Common myeloid progenitor, CD34-positive (primary cell): ENCODE measurements at regions not wholly inside any gene's neighbourhood (a gene's known extent, or its start where the extent isn't known, plus 50 kb on each side); places are given as distances from the start of the nearest gene placed in this dataset.
"Not testable (repeated sequence)": the region's sequence is repeated elsewhere in the genome, so short reads cannot be mapped to it uniquely, and the experiment has no call there.

Source experiments
- CTCF ChIA-PET: fragments of 350-600 bp; sonication (Branson Sonifier 250); formaldehyde crosslinking; loops from one replicate; lab custom pipeline; 2021; ENCODE audit warnings: antibody characterized with exemption; lab: Charles Lee
- POLR2A ChIA-PET: fragments of 350-600 bp; sonication (Branson Sonifier 250); formaldehyde crosslinking; loops from one replicate; lab custom pipeline; 2021; ENCODE audit warnings: antibody characterized with exemption; lab: Charles Lee
- DNase-seq, 3 donors: peaks; one replicate each; pipeline versions ENCODE4 v3.0.0 to v3.0.0-alpha.2; 2013
- H3K27ac ChIP-seq, 2 experiments: 1 replicate in 1 of 2; 2 replicates in 1 of 2; pipeline ENCODE4 v1.7.0; 2013; ENCODE audit warnings: inconsistent platforms in 2 of 2, low read length in 2 of 2, mild to moderate bottlenecking in 2 of 2, low read depth in 1 of 2, moderate library complexity in 1 of 2; ENCODE audit not compliant: severe bottlenecking in 2 of 2, insufficient read depth in 1 of 2, poor library complexity in 1 of 2
- H3K27me3 ChIP-seq, 5 experiments: replicated peaks in 2 of 5; 1 replicate in 3 of 5; 2 replicates in 2 of 5; pipeline versions ENCODE4 v1.6.1 to v1.7.0; 2013; ENCODE audit warnings: low read length in 4 of 5, mild to moderate bottlenecking in 2 of 5, moderate library complexity in 2 of 5, inconsistent platforms in 1 of 5; ENCODE audit not compliant: insufficient read depth in 5 of 5, control insufficient read depth in 4 of 5
- H3K36me3 ChIP-seq, 4 experiments: 1 replicate in 2 of 4; 2 replicates in 2 of 4; pipeline versions ENCODE4 v1.6.1 to v1.7.0; 2013; ENCODE audit warnings: low read length in 3 of 4, control low read depth in 1 of 4, mild to moderate bottlenecking in 1 of 4; ENCODE audit not compliant: control insufficient read depth in 4 of 4, insufficient read depth in 4 of 4
- H3K4me1 ChIP-seq, 4 experiments: 1 replicate in 3 of 4; 2 replicates in 1 of 4; pipeline versions ENCODE4 v1.6.1 to v1.7.1; 2013; ENCODE audit warnings: low read length in 3 of 4, mild to moderate bottlenecking in 3 of 4, control low read depth in 1 of 4, inconsistent platforms in 1 of 4, moderate library complexity in 1 of 4; ENCODE audit not compliant: control insufficient read depth in 4 of 4, insufficient read depth in 4 of 4; ENCODE audit errors: control extremely low read depth in 1 of 4
- H3K4me3 ChIP-seq, 7 experiments: 1 replicate in 4 of 7; 2 replicates in 3 of 7; pipeline versions ENCODE4 v1.5.1 to v1.7.0; 2013; ENCODE audit warnings: mild to moderate bottlenecking in 7 of 7, low read length in 6 of 7, moderate library complexity in 6 of 7, inconsistent platforms in 2 of 7, low read depth in 2 of 7, control low read depth in 1 of 7; ENCODE audit not compliant: insufficient read depth in 4 of 7, control insufficient read depth in 1 of 7; ENCODE audit errors: extremely low read depth in 1 of 7
- H3K9me3 ChIP-seq, 5 experiments: 1 replicate in 4 of 5; 2 replicates in 1 of 5; pipeline versions ENCODE4 v1.6.1 to v1.7.1; 2013; ENCODE audit warnings: low read length in 4 of 5, mild to moderate bottlenecking in 2 of 5, inconsistent platforms in 1 of 5, low read depth in 1 of 5, moderate library complexity in 1 of 5; ENCODE audit not compliant: control insufficient read depth in 4 of 5, insufficient read depth in 2 of 5; ENCODE audit errors: control extremely low read depth in 1 of 5
- WGBS: methylation state at CpG from one replicate; pipeline ENCODE4 v1.1.5; 2013; ENCODE audit not compliant: insufficient coverage; 5-methylcytosine and 5-hydroxymethylcytosine counted together

DNA sequence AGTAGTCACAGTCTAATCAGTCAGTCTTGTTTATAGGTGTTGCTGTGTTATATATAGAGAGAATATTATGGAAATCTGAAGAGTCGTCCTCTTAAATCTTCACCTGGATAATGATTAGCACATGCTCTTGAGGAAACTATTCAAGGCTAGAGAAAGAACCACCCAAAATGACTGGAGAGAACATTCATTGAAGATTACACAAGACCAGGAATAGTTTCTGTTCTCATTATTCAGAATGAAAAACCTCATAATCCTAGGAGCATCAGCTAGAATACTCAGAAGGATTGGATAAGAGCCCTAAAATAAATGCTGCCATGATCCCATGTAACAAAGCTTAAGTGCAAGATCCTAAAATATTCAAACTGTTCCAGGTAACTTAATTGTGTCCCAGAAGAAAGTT, 278.2 kb upstream of the PREP start:
- no peak for DNase-seq
- ChIA-PET POLR2A (no interaction called here), CTCF (no interaction called here)
- no peaks in the 10 kb centered on the region for H3K4me1 ChIP-seq
- H3K36me3 ChIP-seq: no peaks in the 10 kb centered on the region
- WGBS: no CpG with 5 or more reads among the region's 1 CpG
- H3K27ac ChIP-seq: no peak overlapping the region
- no peaks in the 10 kb centered on the region for H3K27me3 ChIP-seq
- H3K9me3 ChIP-seq: peaks cover 0 to 5% (median 2%) of the 10 kb centered on the region in 5 experiments
- no peak overlapping the region for H3K4me3 ChIP-seq

DNA sequence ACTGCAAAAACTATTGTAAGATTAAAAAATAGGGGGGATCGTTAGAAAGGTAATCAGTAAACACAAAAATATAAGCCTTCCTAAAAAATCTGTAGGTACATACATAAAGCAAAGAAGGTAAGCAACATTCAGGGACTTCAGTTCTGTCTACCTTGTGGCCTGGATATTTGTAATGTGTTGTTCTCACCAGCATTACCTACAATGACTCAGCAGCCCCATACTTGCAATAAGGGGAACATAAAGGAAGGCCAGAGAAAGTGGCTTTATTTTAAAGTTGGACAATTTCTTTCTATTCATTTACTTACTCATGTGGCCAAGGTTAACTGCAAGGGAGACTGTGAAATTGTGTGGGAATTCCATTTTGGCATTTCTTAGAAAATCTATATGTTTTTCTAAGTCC, 277.2 kb upstream of the PREP start:
- ChIA-PET POLR2A (interaction anchor here (0.6 kb wide), 1 partner anchor 37 kb away, joined by 3 read pairs; no protein-coding TSS in a partner anchor), CTCF (no interaction called here)
- no CpG with 5 or more reads among the region's 1 CpG for WGBS
- Histone ChIP-seq H3K9me3 (peaks cover 0 to 5% (median 2%) of the 10 kb centered on the region in 5 experiments), H3K4me3 (no peak overlapping the region), H3K27ac (no peak overlapping the region), H3K4me1 (no peaks in the 10 kb centered on the region), H3K27me3 (no peaks in the 10 kb centered on the region), H3K36me3 (no peaks in the 10 kb centered on the region)
- DNase-seq: peak in 2 of 3 donors; percentile 20 to 36

DNA sequence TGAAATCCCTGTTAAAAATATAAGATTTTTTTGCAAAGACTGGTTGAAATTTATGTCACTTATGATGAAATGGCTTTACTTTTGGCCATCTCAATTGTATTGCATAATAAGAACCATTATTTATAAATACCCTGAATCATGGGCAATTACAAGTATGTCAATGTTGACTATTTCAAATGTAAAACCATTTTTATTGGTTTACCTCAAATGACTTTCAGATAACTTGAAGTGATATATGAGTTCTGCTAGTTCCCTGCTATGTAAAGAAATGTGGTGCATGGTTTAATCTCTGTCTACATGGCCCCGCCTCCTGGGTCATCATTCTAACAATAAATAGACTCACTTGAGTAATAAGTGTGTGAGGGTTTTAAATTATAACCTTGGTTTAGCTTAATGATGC, 275.6 kb upstream of the PREP start:
- ChIA-PET CTCF (no interaction called here), POLR2A (no interaction called here)
- Histone ChIP-seq H3K4me1 (no peaks in the 10 kb centered on the region), H3K27ac (no peak overlapping the region), H3K9me3 (peaks cover 0 to 5% (median 0%) of the 10 kb centered on the region in 5 experiments), H3K27me3 (no peaks in the 10 kb centered on the region), H3K4me3 (no peak overlapping the region), H3K36me3 (no peaks in the 10 kb centered on the region)
- no CpG with 5 or more reads among the region's 1 CpG for WGBS
- DNase-seq: no peak

DNA sequence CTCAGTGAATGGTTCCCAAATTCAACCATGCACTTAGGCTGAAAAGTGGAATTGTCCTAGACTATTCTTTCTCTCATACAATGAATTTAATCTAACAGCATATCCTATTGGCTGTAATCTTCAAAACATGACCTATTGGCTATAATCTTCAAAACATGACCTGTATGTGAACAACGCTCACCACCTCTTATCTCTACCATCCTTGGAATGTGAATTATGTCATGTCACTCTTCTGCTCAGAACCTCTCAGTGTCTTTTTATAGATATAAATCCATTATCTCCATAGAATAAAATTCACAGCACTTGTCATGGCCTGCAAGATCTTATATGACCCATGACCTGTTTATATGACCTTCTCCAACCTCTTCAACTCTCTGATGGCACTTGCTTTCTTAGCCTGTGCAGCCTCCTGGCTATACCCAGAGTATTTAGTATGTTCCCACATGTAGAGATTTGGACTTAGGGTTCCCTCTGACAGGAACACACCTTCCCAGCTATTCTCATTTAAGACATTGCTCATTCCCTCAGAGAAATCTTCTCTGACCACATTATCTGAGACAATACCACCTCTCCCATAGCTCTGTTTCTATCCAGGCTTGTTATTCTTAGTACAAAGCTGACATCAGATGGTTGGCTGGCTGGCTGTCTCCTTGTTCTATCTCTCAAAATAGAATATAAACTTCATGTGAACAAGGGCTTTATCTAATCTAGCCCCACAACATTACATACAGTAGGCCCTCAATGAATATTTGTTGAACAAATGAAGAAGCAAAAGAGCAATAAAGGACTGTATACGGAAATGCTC, 275.0 kb upstream of the PREP start:
- Histone ChIP-seq H3K27ac (no peak overlapping the region), H3K4me1 (no peaks in the 10 kb centered on the region), H3K27me3 (no peaks in the 10 kb centered on the region), H3K9me3 (peaks cover 0 to 5% (median 0%) of the 10 kb centered on the region in 5 experiments), H3K36me3 (no peaks in the 10 kb centered on the region), H3K4me3 (no peak overlapping the region)
- POLR2A ChIA-PET: no interaction called here
- 100% methylated on average over 2 of the region's 2 CpGs for WGBS
- DNase-seq: no peak
- CTCF ChIA-PET: no interaction called here

DNA sequence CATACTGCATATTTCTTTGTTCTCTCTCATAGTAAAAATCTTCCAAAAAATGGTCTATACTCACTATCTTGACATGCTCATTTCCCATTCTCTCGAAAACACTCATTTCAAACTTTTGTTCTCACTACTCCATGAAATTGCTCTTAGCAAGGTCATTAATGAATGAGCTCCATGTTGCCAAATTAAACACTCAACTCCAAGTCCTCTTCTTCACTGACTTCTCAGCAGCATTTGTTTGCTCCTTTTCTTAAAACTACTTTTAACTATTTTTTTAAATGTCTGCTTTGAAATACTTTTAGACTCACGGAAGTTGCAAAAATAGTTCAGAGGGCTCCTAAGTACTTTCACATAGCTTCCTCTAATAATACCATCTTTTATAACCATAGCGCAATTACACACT, 274.0 kb upstream of the PREP start:
- 95% methylated on average over 3 of the region's 3 CpGs for WGBS
- H3K4me3 ChIP-seq: no peak overlapping the region
- peaks cover 0 to 3% (median 0%) of the 10 kb centered on the region in 5 experiments for H3K9me3 ChIP-seq
- no peak for DNase-seq
- no peaks in the 10 kb centered on the region for H3K36me3 ChIP-seq
- no peak overlapping the region for H3K27ac ChIP-seq
- POLR2A ChIA-PET: no interaction called here
- CTCF ChIA-PET: no interaction called here
- no peaks in the 10 kb centered on the region for H3K27me3 ChIP-seq
- no peaks in the 10 kb centered on the region for H3K4me1 ChIP-seq

DNA sequence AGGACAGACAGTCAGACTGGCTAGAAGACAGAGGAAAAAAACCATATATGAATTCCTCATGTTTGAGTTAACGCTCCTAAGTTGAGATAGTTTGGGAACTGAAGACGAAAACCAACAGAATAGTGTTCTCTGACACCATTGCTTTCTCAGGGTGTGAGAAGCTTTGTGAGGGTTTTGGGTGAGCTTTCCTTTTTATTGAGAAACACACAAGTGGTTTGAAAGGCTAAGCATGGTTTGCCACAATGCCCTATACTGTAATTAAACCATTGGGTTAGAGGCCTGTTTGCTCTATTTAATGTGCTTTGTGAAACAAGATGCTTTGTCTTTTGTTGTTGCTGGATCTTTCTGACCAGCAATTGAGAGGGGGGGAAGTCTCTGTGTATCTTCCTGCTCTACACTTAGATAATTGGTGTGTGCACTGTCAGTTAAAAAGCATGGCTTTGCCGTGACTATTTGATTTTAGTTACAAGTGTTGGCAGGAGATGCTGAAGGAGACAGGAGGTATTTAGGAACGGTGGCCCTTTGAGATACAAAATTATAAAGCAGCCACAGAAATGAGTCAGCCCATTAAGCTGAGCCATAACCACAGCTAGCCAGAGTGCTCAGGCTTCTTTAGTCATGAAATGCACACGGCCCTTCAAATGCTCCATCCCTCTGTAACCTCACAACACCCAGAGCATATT, 273.0 kb upstream of the PREP start:
- WGBS: 100% methylated on average over 1 of the region's 5 CpGs
- Histone ChIP-seq H3K4me3 (no peak overlapping the region), H3K36me3 (no peaks in the 10 kb centered on the region), H3K27ac (no peak overlapping the region), H3K4me1 (no peaks in the 10 kb centered on the region), H3K27me3 (no peaks in the 10 kb centered on the region), H3K9me3 (no peaks in the 10 kb centered on the region)
- ChIA-PET POLR2A (no interaction called here), CTCF (no interaction called here)
- DNase-seq: no peak

DNA sequence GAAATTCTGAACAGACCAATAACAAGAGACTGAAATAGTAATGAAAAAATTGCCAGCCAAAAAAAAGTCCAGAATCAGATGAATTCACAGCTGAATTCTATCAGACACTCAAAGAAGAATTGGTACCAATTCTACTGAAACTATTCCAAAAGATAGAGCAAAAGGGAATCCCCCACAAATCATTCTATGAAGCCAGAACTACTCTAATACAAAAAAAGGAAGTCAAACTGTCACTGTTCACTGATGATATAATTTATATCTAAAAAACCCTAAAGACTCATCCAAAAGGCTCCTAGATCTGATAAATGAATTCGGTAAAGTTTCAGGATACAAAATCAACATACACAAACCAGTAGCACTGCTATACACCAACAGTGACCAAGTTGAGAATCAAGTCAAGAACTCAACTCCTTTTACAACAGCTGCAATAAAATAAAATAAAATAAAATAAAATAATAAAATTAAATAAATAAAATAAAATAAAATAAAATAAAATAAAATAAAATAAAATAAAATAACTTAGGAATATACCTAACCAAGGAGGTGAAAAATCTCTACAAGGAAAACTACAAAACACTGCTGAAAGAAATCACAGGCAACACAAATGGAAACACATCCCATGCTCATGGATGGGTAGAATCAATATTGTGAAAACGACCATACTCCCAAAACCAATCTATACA, 270.1 kb upstream of the PREP start:
- H3K4me1 ChIP-seq, DNase-seq, POLR2A ChIA-PET, H3K4me3 ChIP-seq, CTCF ChIA-PET, H3K36me3 ChIP-seq, H3K9me3 ChIP-seq, H3K27me3 ChIP-seq, H3K27ac ChIP-seq: not testable (repeated sequence)
- 86% methylated on average over 1 of the region's 2 CpGs for WGBS
